PC-3 (cell line): ENCODE measurements at regions not wholly inside any gene's neighbourhood (a gene's known extent, or its start where the extent isn't known, plus 50 kb on each side); places are given as distances from the start of the nearest gene placed in this dataset.

Source experiments
- ATAC-seq: fragments of 200-7000 bp; cut with Tn5 transposase; 2 replicates; pipeline ENCODE4 v1.9.1; 2020; ENCODE audit warnings: mild to moderate bottlenecking, moderate library complexity
- BruUV-seq: library from RNA; stranded (reverse); fragments of 400-500 nt; replicated peaks from 2 replicates; lab custom pipeline; 2021; lab: Mats Ljungman, UMichigan
- CTCF ChIA-PET: fragments of 300-600 bp; sonication (Branson Sonifier 250); formaldehyde crosslinking; loops from one replicate; lab custom pipeline; 2022; ENCODE audit warnings: antibody characterized with exemption; lab: Charles Lee
- POLR2A ChIA-PET: fragments of 300-600 bp; sonication (Branson Sonifier 250); formaldehyde crosslinking; loops from one replicate; lab custom pipeline; 2022; ENCODE audit warnings: antibody characterized with exemption; ENCODE audit not compliant: unreplicated experiment; lab: Charles Lee
- DNase-seq: peaks from one replicate; pipeline ENCODE4 v3.0.0-alpha.2; 2015
- H2AFZ ChIP-seq: fragments of 300-600 bp; sonication (generic); 2 replicates; pipeline ENCODE4 v1.6.0; 2016; ENCODE audit warnings: antibody characterized with exemption, low read length
- H3F3A ChIP-seq: fragments of 300-600 bp; sonication (generic); one replicate; pipeline ENCODE4 v1.6.0; 2017; ENCODE audit warnings: antibody characterized with exemption, low read length, control low read depth, mild to moderate bottlenecking; ENCODE audit not compliant: unreplicated experiment
- H3K27ac ChIP-seq: fragments of 300-600 bp; sonication (generic); 2 replicates; pipeline ENCODE4 v1.5.1; 2016; ENCODE audit warnings: mild to moderate bottlenecking, low read length
- H3K27me3 ChIP-seq: fragments of 300-600 bp; sonication (generic); 2 replicates; pipeline ENCODE4 v1.6.1; 2016; ENCODE audit warnings: low read length, mixed read lengths
- H3K36me3 ChIP-seq: fragments of 300-600 bp; sonication (generic); 2 replicates; pipeline ENCODE4 v1.6.1; 2016; ENCODE audit warnings: low read depth, mixed run types, low read length, mixed read lengths
- H3K4me1 ChIP-seq: fragments of 300-600 bp; sonication (generic); 2 replicates; pipeline ENCODE4 v1.5.1; 2016; ENCODE audit warnings: low read length; ENCODE audit not compliant: insufficient read depth
- H3K4me2 ChIP-seq: fragments of 300-600 bp; sonication (generic); 2 replicates; pipeline ENCODE4 v1.6.0; 2016; ENCODE audit warnings: low read length
- H3K4me3 ChIP-seq: fragments of 300-600 bp; sonication (generic); 2 replicates; pipeline ENCODE4 v1.5.1; 2016; ENCODE audit warnings: mild to moderate bottlenecking, low read length, mixed read lengths
- H3K79me2 ChIP-seq: fragments of 300-600 bp; sonication (generic); 2 replicates; pipeline ENCODE4 v1.6.1; 2017; ENCODE audit warnings: low read length, mixed read lengths
- H3K9ac ChIP-seq: fragments of 300-600 bp; sonication (generic); 2 replicates; pipeline ENCODE4 v1.6.0; 2016; ENCODE audit warnings: mild to moderate bottlenecking, low read length
- H3K9me2 ChIP-seq: fragments of 300-600 bp; sonication (generic); replicated peaks from 2 replicates; pipeline ENCODE4 v1.6.1; 2016; ENCODE audit warnings: mixed run types, low read length, mixed read lengths
- H3K9me3 ChIP-seq: fragments of 300-600 bp; sonication (generic); 2 replicates; pipeline ENCODE4 v1.6.1; 2016; ENCODE audit warnings: low read length, mixed read lengths
- H4K20me1 ChIP-seq: fragments of 300-600 bp; sonication (generic); 2 replicates; pipeline ENCODE4 v1.6.1; 2016; ENCODE audit warnings: low read length, mixed read lengths
- CTCF ChIP-seq: fragments of 300-600 bp; sonication (generic); conservative IDR thresholded peaks from 2 replicates; pipeline ENCODE4 v1.5.1; 2017; ENCODE audit warnings: antibody characterized with exemption, low read depth, mild to moderate bottlenecking, low read length
- EZH2 ChIP-seq: fragments of 300-600 bp; sonication (generic); IDR thresholded peaks from one replicate; pipeline ENCODE4 v1.6.1; 2017; ENCODE audit warnings: antibody characterized with exemption, mild to moderate bottlenecking, low read length; ENCODE audit not compliant: unreplicated experiment
- EZH2phosphoT487 ChIP-seq: fragments of 300-600 bp; sonication (generic); IDR thresholded peaks from 2 replicates; pipeline ENCODE4 v1.6.1; 2018; ENCODE audit warnings: mild to moderate bottlenecking, antibody characterized with exemption, low read length, borderline replicate concordance
- intact Hi-C: fragments of 100-400 bp; cut with micrococcal nuclease; formaldehyde crosslinking; loops from 2 replicates; pipeline ENCODE4 v1.9.0; 2023

GRCh38 chr18:61677435-61677970 lies 215.3 kb downstream of the RNF152 start:
- no peaks in the 10 kb centered on the region for H3K79me2 ChIP-seq
- H3K9me3 ChIP-seq = 0 out of 2 replicates have a peak, but pooled peaks cover 7% of the 10 kb centered on the region
- CTCF ChIA-PET = no interaction called here
- no peaks in the 10 kb centered on the region for H4K20me1 ChIP-seq
- POLR2A ChIA-PET = interaction anchor here (0.6 kb wide), 1 partner anchor 20 kb away, joined by 3 read pairs; no protein-coding TSS in a partner anchor
- intact Hi-C loops = no loop called here
- H3K4me1 ChIP-seq = no peaks in the 10 kb centered on the region
- no peak for TF ChIP-seq EZH2phosphoT487
- no peak for TF ChIP-seq CTCF
- TF ChIP-seq EZH2 = no peak
- H3K27ac ChIP-seq = no peak overlapping the region
- no peak overlapping the region for H3K4me3 ChIP-seq
- no peaks in the 10 kb centered on the region for H3K9me2 ChIP-seq
- no peak overlapping the region for H3K4me2 ChIP-seq
- no TSS peak for BruUV-seq
- H3F3A ChIP-seq = no peaks in the 10 kb centered on the region
- H2AFZ ChIP-seq = no peak overlapping the region
- H3K36me3 ChIP-seq = no peaks in the 10 kb centered on the region
- no peak for ATAC-seq
- DNase-seq = no peak
- peaks cover 28% of the 10 kb centered on the region for H3K27me3 ChIP-seq
- no peak overlapping the region for H3K9ac ChIP-seq

DNA sequence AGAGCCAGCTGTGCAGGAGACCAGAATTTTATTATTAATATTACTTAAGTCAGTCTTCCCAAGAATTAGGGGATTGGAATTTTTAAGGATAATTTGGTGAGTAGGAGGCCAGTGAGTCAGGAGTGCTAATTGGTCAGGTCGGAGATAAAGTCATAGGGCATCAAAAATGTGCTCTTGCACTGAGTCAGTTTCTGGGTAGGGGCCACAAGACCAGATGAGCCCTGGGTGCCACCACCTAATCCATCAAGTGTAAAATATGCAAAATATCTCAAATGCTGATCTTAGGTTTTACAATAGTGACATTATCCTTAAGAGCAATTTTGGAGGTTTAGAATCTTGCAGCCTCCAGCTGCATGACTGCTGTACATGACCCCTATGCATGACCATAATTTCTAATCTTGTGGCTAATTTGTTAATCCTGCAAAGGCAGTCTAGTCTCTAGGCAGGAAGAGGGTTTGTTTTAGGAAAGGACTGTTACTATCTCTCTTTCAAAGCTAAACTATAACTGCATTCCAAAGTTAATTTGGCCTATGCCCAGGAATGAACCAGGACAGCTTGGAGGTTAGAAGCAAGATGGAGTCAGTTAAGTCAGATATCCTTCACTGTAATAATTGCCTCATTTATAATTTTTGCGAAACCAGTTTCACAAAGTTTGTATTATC lies 215.9 kb downstream of the RNF152 start:
- CTCF ChIA-PET = no interaction called here
- BruUV-seq = no TSS peak

More for the DNA sequence above, 215.9 kb downstream of the RNF152 start:
- H3F3A ChIP-seq = no peaks in the 10 kb centered on the region
- H3K9ac ChIP-seq = no peak overlapping the region
- POLR2A ChIA-PET = interaction anchor here (0.6 kb wide), 1 partner anchor 20 kb away, joined by 3 read pairs; no protein-coding TSS in a partner anchor
- ATAC-seq (no peak), DNase-seq (no peak)
- H3K79me2 ChIP-seq = no peaks in the 10 kb centered on the region
- no peaks in the 10 kb centered on the region for H3K9me2 ChIP-seq
- no peaks in the 10 kb centered on the region for H4K20me1 ChIP-seq
- H3K9me3 ChIP-seq = 0 out of 2 replicates have a peak, but pooled peaks cover 7% of the 10 kb centered on the region
- H3K27ac ChIP-seq = no peak overlapping the region
- TF ChIP-seq CTCF (no peak), EZH2phosphoT487 (no peak), EZH2 (no peak)
- no peak overlapping the region for H3K4me3 ChIP-seq
- H3K36me3 ChIP-seq = no peaks in the 10 kb centered on the region
- H2AFZ ChIP-seq = no peak overlapping the region
- intact Hi-C loops = no loop called here
- H3K27me3 ChIP-seq = peaks cover 34% of the 10 kb centered on the region
- H3K4me1 ChIP-seq = no peaks in the 10 kb centered on the region
- no peak overlapping the region for H3K4me2 ChIP-seq
